Adrenal gland (tissue), 9 donors: ENCODE measurements at regions not wholly inside any gene's neighbourhood (a gene's known extent, or its start where the extent isn't known, plus 50 kb on each side); places are given as distances from the start of the nearest gene placed in this dataset.

Experiments
- DNase-seq, 7 donors: peaks; one replicate each; pipeline ENCODE4 v3.0.0-alpha.2; 2019 to 2020
- H3K27ac ChIP-seq, 5 donors: fragments of 200-600 bp; sonication (generic) in 4 of 5; 1 replicate in 3 of 5; 2 replicates in 2 of 5; pipeline versions ENCODE4 v1.5.1 to v1.8.0; 2016 to 2020; ENCODE audit warnings: mild to moderate bottlenecking in 1 of 5
- H3K27me3 ChIP-seq: fragments of 200-600 bp; 2 replicates; pipeline ENCODE4 v1.8.0; 2021
- H3K36me3 ChIP-seq, 2 donors: fragments of 200-600 bp; replicated peaks in 1 of 2; 1 replicate in 1 of 2; 2 replicates in 1 of 2; pipeline versions ENCODE4 v1.5.1 to v1.8.0; 2018 to 2022
- H3K4me1 ChIP-seq, 2 donors: fragments of 200-600 bp; replicated peaks in 1 of 2; 1 replicate in 1 of 2; 2 replicates in 1 of 2; pipeline versions ENCODE4 v1.5.1 to v1.8.0; 2018 to 2021
- H3K4me3 ChIP-seq, 4 donors: fragments of 200-600 bp; sonication (generic) in 3 of 4; one replicate each; pipeline ENCODE4 v1.5.1; 2016 to 2018
- H3K9me3 ChIP-seq, 3 donors: fragments of 200-600 bp; sonication (generic) in 1 of 3; replicated peaks in 1 of 3; 1 replicate in 2 of 3; 2 replicates in 1 of 3; pipeline versions ENCODE4 v1.5.1 to v1.8.0; 2016 to 2021
- POLR2A ChIP-seq, 2 donors: fragments of 450-650 bp; IDR thresholded peaks; one replicate each; pipeline ENCODE4 v1.6.1; 2017; ENCODE audit warnings: antibody characterized with exemption in 2 of 2, mild to moderate bottlenecking in 2 of 2, moderate library complexity in 1 of 2
- WGBS, 4 donors: extraction: QIAGEN DNeasy Blood & Tissue Kit in 2 of 4; methylation state at CpG; one replicate each; pipeline versions ENCODE4 v1.1.5 to v1.1.7; 2013 to 2017; 5-methylcytosine and 5-hydroxymethylcytosine counted together
- intact Hi-C, 2 donors: fragments of 100-400 bp; cut with DNase I; formaldehyde crosslinking; loops; one replicate each; pipeline versions ENCODE4 v1.14.1 to v1.15.0; 2022 to 2023
- TF ChIP-seq, protein P1 (sequence below), 6 experiments: fragments of 450-650 bp in 4 of 6; fragments of 200-600 bp in 2 of 6; sonication (generic) in 1 of 6; IDR thresholded peaks; 1 replicate in 5 of 6; 2 replicates in 1 of 6; pipeline versions ENCODE4 v1.5.1 to v1.8.0; 2016 to 2021; ENCODE audit warnings: antibody characterized with exemption in 6 of 6, mild to moderate bottlenecking in 2 of 6, moderate library complexity in 1 of 6
- donor health status: healthy with polysubstance abuse.
- donor health status: Bipolar disorder and iron deficiency.
- donor health status: DM: yes; HTN: yes; CAD: no.
- donor health status: DM: no; HTN: no; CAD: no.
- donor health status: DM: no; HTN: no; CAD: no.

DNA sequence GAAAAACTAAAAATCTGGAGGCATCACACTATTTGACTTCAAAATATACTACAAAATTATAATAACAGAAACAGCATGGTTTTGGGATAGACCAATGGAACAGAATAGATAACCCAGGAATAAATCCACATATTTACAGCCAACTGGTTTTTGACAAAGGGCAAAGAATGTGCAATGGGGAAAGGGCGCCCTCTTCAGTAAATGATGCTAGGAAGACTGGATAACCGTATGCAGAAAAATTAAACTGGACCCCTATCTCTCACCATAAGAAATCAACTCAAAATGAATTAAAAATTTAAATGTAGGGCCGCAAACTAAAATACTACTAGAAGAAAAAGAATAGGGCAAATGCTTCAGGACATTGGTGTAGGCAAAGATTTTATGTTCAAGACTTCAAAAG lies 440.5 kb upstream of the SGCG start:
- H3K4me1 ChIP-seq: no peaks in the 10 kb centered on the region
- WGBS, 4 donors: 43 to 73% (median 61%) methylated on average over 3 of the region's 3 CpGs
- no peaks in the 10 kb centered on the region for H3K36me3 ChIP-seq
- no peak overlapping the region for H3K27ac ChIP-seq
- intact Hi-C loops: no loop called here
- H3K9me3 ChIP-seq: peaks cover 0 to 5% (median 0%) of the 10 kb centered on the region in 3 donors
- H3K27me3 ChIP-seq: no peaks in the 10 kb centered on the region
- no peak overlapping the region for H3K4me3 ChIP-seq
- TF ChIP-seq POLR2A (IDR thresholded peaks at IDR 0.05): no peak
- TF ChIP-seq, protein P1, sequence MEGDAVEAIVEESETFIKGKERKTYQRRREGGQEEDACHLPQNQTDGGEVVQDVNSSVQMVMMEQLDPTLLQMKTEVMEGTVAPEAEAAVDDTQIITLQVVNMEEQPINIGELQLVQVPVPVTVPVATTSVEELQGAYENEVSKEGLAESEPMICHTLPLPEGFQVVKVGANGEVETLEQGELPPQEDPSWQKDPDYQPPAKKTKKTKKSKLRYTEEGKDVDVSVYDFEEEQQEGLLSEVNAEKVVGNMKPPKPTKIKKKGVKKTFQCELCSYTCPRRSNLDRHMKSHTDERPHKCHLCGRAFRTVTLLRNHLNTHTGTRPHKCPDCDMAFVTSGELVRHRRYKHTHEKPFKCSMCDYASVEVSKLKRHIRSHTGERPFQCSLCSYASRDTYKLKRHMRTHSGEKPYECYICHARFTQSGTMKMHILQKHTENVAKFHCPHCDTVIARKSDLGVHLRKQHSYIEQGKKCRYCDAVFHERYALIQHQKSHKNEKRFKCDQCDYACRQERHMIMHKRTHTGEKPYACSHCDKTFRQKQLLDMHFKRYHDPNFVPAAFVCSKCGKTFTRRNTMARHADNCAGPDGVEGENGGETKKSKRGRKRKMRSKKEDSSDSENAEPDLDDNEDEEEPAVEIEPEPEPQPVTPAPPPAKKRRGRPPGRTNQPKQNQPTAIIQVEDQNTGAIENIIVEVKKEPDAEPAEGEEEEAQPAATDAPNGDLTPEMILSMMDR (IDR thresholded peaks at IDR 0.05): peak in 4 of 6 experiments; percentile 14 to 26 (median 19)
- DNase-seq: peak in 1 of 7 donors; percentile 43

DNA sequence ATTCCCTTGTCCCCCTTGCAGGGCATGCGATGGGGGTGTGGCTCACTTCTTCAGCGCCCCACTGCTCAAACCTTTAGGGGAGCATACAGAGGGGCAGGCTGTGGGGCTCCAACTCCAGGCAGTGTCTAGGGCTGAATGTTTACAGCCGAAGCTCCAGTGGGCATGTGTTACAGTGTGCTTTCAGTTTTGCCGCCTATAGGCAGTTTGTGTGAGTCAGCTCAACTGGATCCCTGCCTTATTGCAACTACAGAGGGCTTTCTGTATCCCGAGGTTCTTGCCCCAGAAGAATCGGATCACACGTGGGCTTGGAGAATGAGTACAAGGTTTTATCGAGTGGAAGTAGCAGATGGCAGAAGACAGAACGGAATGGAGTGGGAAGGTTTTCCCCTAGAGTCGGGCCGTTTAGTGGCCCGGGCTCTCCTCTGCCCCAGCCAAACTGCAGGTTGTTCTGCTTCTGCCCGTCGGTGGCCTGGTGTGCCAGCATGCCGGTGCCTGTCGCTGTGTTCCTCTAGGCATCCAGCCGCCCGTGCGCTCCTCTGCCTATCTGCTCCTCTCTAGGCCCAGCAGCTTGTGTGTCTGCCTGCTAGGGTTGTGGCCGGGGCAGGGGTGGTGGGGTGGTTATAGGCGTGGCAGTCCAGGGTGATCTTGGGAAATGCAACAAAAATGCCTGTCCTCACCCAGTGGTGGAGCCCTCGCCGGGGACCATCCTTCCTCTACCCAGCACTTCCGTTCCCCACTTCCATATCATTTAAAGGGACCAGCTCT lies 435.9 kb upstream of the SGCG start:
- no peak overlapping the region for H3K27ac ChIP-seq
- TF ChIP-seq POLR2A (IDR thresholded peaks at IDR 0.05): no peak
- TF ChIP-seq, protein P1 (IDR thresholded peaks at IDR 0.05): no peak
- H3K9me3 ChIP-seq: no peaks in the 10 kb centered on the region
- intact Hi-C loops: no loop called here
- no peak overlapping the region for H3K4me3 ChIP-seq
- no peaks in the 10 kb centered on the region for H3K4me1 ChIP-seq
- no peak for DNase-seq
- H3K27me3 ChIP-seq: no peaks in the 10 kb centered on the region
- WGBS, 4 donors: 91 to 96% (median 92%) methylated on average over 16 to 24 of the region's 24 CpGs
- H3K36me3 ChIP-seq: no peaks in the 10 kb centered on the region

DNA sequence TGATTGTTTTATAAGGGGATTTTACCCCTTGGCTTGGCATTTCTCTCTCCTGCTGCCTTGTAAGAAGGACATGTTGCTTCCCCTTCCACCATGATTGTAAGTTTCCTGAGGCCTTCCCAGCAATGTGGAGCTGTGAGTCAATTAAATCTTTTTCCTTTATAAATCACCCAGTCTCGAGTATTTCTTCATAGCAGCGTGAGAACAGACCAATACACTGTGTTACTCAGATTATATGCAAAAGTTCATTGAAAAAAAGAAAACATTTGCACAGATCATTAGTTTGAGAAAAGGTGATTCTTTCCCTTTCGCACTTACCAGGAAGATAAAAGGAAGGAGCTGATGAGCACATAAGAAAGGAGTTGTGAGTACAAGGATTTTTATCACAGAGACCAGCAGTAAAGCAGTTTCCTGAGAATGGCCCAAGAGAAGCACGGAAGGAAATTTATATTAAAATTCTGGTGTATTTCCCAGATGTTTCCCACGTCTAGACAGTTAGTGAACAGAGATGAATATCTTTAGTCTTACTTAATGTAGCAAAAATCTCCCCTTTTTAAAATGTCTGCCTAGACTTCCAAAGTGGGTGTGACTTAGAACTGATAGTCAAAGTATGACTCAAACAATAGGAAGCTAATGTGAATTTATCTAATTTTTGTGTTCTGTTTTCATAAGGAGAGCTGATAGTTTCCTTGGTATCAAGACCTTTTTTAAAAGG lies 431.8 kb upstream of the SGCG start:
- WGBS, 4 donors: 56 to 61% (median 57%) methylated on average over 5 of the region's 5 CpGs
- no peak for DNase-seq

GRCh38 chr13:22749626-22750025 lies 431.2 kb upstream of the SGCG start:
- Histone ChIP-seq H3K9me3 (no peaks in the 10 kb centered on the region), H3K4me3 (no peak overlapping the region), H3K36me3 (no peaks in the 10 kb centered on the region), H3K4me1 (no peaks in the 10 kb centered on the region), H3K27me3 (no peaks in the 10 kb centered on the region), H3K27ac (no peak overlapping the region)
- TF ChIP-seq, protein P1 (IDR thresholded peaks at IDR 0.05): no peak
- no peak for TF ChIP-seq POLR2A (IDR thresholded peaks at IDR 0.05)
- intact Hi-C loops: loop anchor here (10.0 kb wide), 1 partner anchor 1115 kb away; no protein-coding TSS in a partner anchor
- 84 to 96% (median 90%) methylated on average over 1 of the region's 1 CpG for WGBS, 4 donors
- no peak for DNase-seq

More for the DNA sequence above, 431.8 kb upstream of the SGCG start:
- Histone ChIP-seq H3K4me3 (no peak overlapping the region), H3K27me3 (no peaks in the 10 kb centered on the region), H3K27ac (no peak overlapping the region), H3K9me3 (no peaks in the 10 kb centered on the region), H3K36me3 (no peaks in the 10 kb centered on the region), H3K4me1 (no peaks in the 10 kb centered on the region)
- intact Hi-C loops: no loop called here
- TF ChIP-seq, protein P1 (IDR thresholded peaks at IDR 0.05): no peak
- no peak for TF ChIP-seq POLR2A (IDR thresholded peaks at IDR 0.05)
